Dendritic cell treated with granulocyte-macrophage colony-stimulating factor and Interleukin-4, amounts not matched to agents 40 ng/mL and 50 ng/mL, for 4 days (primary cell): ENCODE measurements at regions not wholly inside any gene's neighbourhood (a gene's known extent, or its start where the extent isn't known, plus 50 kb on each side); places are given as distances from the start of the nearest gene placed in this dataset.
"Not testable (repeated sequence)": the region's sequence is repeated elsewhere in the genome, so short reads cannot be mapped to it uniquely, and the experiment has no call there.

Source experiments
- H3K27ac Mint-ChIP-seq: one replicate; pipeline ENCODE4 v1.8.0; 2022; ENCODE audit warnings: mild to moderate bottlenecking, mixed read lengths
- H3K27me3 Mint-ChIP-seq: one replicate; pipeline ENCODE4 v1.8.0; 2022; ENCODE audit warnings: mild to moderate bottlenecking, mixed read lengths
- H3K36me3 Mint-ChIP-seq: one replicate; pipeline ENCODE4 v1.8.0; 2022; ENCODE audit warnings: low read depth, mixed read lengths
- H3K4me1 Mint-ChIP-seq: one replicate; pipeline ENCODE4 v1.8.0; 2022; ENCODE audit warnings: low read depth, mixed read lengths
- H3K4me3 Mint-ChIP-seq: one replicate; pipeline ENCODE4 v1.8.0; 2022; ENCODE audit warnings: mild to moderate bottlenecking, moderate library complexity, mixed read lengths
- H3K9me3 Mint-ChIP-seq: one replicate; pipeline ENCODE4 v1.8.0; 2022; ENCODE audit warnings: mixed read lengths
- intact Hi-C: fragments of 100-400 bp; cut with micrococcal nuclease; formaldehyde crosslinking; loops from one replicate; pipeline ENCODE4 v1.15.0; 2022

DNA sequence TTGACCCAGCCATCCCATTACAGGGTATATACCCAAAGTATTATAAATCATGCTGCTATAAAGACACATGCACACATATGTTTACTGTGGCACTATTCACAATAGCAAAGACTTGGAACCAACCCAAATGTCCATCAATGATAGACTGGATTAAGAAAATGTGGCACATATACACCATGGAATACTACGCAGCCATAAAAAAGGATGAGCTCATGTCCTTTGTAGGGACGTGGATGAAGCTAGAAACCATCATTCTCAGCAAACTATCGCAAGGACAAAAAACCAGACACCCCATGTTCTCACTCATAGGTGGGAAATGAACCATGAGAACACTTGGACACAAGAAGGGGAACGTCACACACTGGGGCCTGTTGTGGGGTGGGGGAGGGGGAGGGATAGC lies 527.9 kb downstream of the UQCRFS1 start:
- H3K27ac Mint-ChIP-seq, H3K9me3 Mint-ChIP-seq, intact Hi-C loops, H3K27me3 Mint-ChIP-seq, H3K36me3 Mint-ChIP-seq, H3K4me1 Mint-ChIP-seq, H3K4me3 Mint-ChIP-seq: not testable (repeated sequence)

DNA sequence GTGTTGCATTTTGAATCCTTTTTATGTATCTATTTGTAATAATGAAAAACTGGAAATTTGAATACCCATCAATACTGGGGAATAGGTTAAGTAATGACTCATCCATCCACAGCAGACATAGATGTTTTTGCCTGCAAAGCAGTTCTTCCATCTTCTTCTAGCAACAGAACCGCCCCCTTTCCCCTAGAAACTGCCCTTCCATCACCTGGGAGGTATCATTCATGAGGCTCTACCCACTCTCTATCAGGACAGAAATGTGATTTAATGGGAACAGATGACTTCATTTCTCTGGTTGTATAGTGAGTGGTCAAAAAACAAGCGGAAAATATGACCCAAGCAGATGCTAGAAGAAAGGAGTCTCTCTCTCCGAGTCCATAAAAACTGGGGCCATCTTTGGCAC lies 532.8 kb downstream of the UQCRFS1 start:
- intact Hi-C loops: no loop called here
- no peak overlapping the region for H3K27ac Mint-ChIP-seq
- H3K27me3 Mint-ChIP-seq: no peaks in the 10 kb centered on the region
- no peaks in the 10 kb centered on the region for H3K36me3 Mint-ChIP-seq
- no peak overlapping the region for H3K4me3 Mint-ChIP-seq
- H3K9me3 Mint-ChIP-seq: peaks cover 9% of the 10 kb centered on the region
- H3K4me1 Mint-ChIP-seq: no peaks in the 10 kb centered on the region

GRCh38 chr19:28670836-28671235 lies 542.1 kb downstream of the UQCRFS1 start:
- intact Hi-C loops: no loop called here
- H3K27ac Mint-ChIP-seq: no peak overlapping the region
- H3K27me3 Mint-ChIP-seq: no peaks in the 10 kb centered on the region
- H3K4me3 Mint-ChIP-seq: no peak overlapping the region
- H3K9me3 Mint-ChIP-seq: peaks cover 69% of the 10 kb centered on the region
- no peaks in the 10 kb centered on the region for H3K4me1 Mint-ChIP-seq
- H3K36me3 Mint-ChIP-seq: no peaks in the 10 kb centered on the region

DNA sequence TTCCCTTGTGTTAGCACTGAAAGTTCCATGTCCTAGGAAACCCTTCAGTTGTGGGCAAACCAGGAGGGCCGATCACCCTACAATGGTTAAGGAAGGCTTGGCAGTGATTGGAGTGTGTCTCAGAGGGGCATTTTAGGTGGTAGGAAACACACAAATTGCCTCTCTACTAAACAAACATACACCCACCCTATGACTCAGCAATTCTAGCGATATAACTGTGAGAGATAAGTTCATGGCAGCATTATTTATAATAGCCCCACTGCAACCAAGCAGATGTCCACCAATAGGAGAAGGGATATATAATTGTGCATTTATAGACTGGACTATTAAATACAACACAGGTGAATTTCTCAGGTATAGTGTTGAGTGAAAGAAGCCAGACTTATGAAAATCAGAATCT lies 543.1 kb downstream of the UQCRFS1 start:
- Mint-ChIP-seq H3K4me3 (no peak overlapping the region), H3K9me3 (peaks cover 66% of the 10 kb centered on the region), H3K27ac (no peak overlapping the region), H3K36me3 (no peaks in the 10 kb centered on the region), H3K27me3 (no peaks in the 10 kb centered on the region), H3K4me1 (no peaks in the 10 kb centered on the region)
- intact Hi-C loops: no loop called here

DNA sequence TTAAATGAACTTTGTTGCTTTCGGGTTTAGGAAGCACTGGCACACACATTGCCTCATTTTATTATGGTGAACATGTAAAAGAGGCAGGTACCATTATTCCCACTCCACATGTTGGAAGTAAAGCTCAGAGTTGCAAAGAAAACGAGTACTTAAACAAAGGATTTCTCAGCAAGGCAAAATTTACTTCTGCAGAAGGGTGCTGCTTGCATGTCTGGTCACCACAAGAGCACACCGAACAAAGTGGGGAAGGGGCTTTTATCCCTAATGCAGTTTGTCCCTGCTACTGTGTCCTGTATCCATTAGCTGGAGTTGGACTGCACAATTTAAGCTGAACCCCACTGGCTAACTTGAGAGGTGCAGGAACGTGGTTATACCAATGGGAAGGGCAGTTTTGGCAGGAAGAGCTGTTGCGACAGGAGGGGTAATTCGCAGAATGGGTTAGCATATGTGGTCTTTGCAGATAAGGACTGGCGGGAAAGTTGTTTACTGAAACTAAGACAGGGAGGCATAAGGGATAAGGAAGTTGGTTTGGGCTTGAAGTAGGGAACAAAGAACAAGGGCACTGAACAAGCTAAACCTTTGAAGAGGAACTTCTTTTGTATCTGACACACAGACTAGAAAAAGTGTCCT lies 545.5 kb downstream of the UQCRFS1 start:
- Mint-ChIP-seq H3K9me3 (peaks cover 49% of the 10 kb centered on the region), H3K4me1 (no peaks in the 10 kb centered on the region), H3K36me3 (no peaks in the 10 kb centered on the region), H3K27ac (no peak overlapping the region), H3K4me3 (no peak overlapping the region), H3K27me3 (no peaks in the 10 kb centered on the region)
- intact Hi-C loops: no loop called here

DNA sequence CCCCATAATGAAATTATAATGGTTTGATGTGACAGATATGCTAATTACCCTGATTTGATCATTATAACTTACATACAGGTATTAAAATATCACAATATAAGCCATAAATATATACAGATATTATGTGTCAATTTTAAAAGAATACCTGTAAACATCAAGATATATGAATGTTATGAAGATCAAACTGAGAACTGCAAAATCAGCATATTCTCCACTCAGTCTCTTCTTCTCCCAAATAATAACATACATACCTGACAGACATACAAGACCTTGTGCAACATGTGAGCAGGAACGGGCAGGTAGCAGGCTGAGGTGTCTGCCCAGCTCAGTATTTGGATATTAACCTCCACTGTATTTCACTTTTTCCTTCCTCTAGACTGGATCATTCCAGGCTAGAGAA lies 547.2 kb downstream of the UQCRFS1 start:
- intact Hi-C loops: no loop called here
- Mint-ChIP-seq H3K27ac (no peak overlapping the region), H3K9me3 (peaks cover 50% of the 10 kb centered on the region), H3K4me1 (no peaks in the 10 kb centered on the region), H3K27me3 (no peaks in the 10 kb centered on the region), H3K36me3 (no peaks in the 10 kb centered on the region), H3K4me3 (no peak overlapping the region)

DNA sequence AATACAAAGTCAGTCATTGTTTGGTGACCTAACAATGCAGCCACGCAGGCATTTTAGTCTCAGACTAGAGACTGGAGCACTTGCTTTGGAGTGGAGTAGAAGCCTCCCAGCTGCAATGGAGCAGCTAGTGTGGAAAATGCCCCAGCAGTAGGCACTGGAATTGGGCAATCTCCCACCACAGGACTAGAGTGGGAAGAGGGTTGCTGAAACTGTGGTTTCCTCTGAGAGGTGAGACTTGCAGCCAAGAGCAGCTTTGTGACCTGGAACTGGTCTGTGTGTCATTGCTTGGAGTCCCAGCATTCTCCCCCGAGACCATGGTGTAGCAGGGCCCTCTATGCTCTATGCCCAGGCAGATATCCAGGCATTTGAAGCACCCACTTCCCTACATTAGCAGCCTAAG lies 556.3 kb downstream of the UQCRFS1 start:
- intact Hi-C loops: no loop called here
- Mint-ChIP-seq H3K36me3 (no peaks in the 10 kb centered on the region), H3K9me3 (peaks cover 37% of the 10 kb centered on the region), H3K4me1 (no peaks in the 10 kb centered on the region), H3K4me3 (no peak overlapping the region), H3K27ac (no peak overlapping the region), H3K27me3 (no peaks in the 10 kb centered on the region)

- Mint-ChIP-seq H3K36me3 (no peaks in the 10 kb centered on the region), H3K27me3 (no peaks in the 10 kb centered on the region), H3K4me1 (no peaks in the 10 kb centered on the region), H3K27ac (no peak overlapping the region), H3K9me3 (peaks cover 27% of the 10 kb centered on the region), H3K4me3 (no peak overlapping the region)
- intact Hi-C loops: no loop called here
Observed at GRCh38 chr19:28655054-28655453, 557.9 kb downstream of the UQCRFS1 start.

DNA sequence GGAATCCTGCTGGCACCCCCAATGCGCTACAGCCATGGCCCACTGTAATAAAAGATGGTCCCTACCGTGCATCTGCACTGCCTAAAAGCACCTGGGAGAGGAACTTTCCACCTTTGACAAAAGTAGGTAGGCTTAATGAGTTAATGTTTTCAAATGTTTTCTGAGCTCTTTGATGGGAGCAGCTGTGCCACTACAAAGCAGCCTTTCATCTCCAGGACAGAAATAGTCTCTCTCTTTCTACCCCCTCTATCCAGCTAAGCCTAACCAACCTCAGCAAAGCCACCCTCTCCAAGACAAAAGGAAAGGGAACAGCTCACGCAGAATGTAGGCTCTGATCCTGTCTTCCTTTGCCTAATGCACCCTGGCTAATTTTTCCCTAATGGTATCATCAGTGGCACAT lies 560.2 kb downstream of the UQCRFS1 start:
- no peaks in the 10 kb centered on the region for H3K4me1 Mint-ChIP-seq
- no peak overlapping the region for H3K27ac Mint-ChIP-seq
- H3K9me3 Mint-ChIP-seq: peaks cover 8% of the 10 kb centered on the region
- no peaks in the 10 kb centered on the region for H3K27me3 Mint-ChIP-seq
- intact Hi-C loops: no loop called here
- no peak overlapping the region for H3K4me3 Mint-ChIP-seq
- no peaks in the 10 kb centered on the region for H3K36me3 Mint-ChIP-seq

DNA sequence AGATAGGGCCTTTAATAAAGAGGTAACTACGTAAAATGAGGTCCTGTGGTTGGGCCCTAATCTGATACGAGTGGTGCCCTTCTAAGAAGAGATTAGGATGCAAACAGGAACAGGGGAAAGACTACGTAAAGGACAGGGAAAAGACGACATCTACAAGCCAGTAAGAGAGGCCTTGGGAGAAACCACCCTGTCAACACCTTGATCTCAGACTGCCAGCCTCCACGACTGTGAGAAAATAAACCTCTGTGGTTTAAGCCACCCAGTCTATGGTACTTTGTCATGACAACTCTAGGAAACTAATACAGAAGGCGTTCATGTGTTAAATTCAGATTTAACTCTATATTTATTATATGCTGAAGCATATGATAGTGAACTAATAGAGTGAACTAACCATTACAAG lies 566.3 kb downstream of the UQCRFS1 start:
- H3K4me1 Mint-ChIP-seq: no peaks in the 10 kb centered on the region
- no peaks in the 10 kb centered on the region for H3K9me3 Mint-ChIP-seq
- H3K27me3 Mint-ChIP-seq: no peaks in the 10 kb centered on the region
- intact Hi-C loops: no loop called here
- no peaks in the 10 kb centered on the region for H3K36me3 Mint-ChIP-seq
- no peak overlapping the region for H3K4me3 Mint-ChIP-seq
- H3K27ac Mint-ChIP-seq: no peak overlapping the region

GRCh38 chr19:28644169-28644775 lies 568.7 kb downstream of the UQCRFS1 start:
- Mint-ChIP-seq H3K4me1 (no peaks in the 10 kb centered on the region), H3K9me3 (no peaks in the 10 kb centered on the region), H3K27me3 (no peaks in the 10 kb centered on the region), H3K27ac (no peak overlapping the region), H3K4me3 (no peak overlapping the region), H3K36me3 (no peaks in the 10 kb centered on the region)
- intact Hi-C loops: no loop called here

GRCh38 chr19:28642787-28643683 lies 569.9 kb downstream of the UQCRFS1 start:
- Mint-ChIP-seq H3K4me1 (no peaks in the 10 kb centered on the region), H3K9me3 (no peaks in the 10 kb centered on the region), H3K27me3 (no peaks in the 10 kb centered on the region), H3K36me3 (no peaks in the 10 kb centered on the region), H3K27ac (no peak overlapping the region), H3K4me3 (no peak overlapping the region)
- intact Hi-C loops: no loop called here

DNA sequence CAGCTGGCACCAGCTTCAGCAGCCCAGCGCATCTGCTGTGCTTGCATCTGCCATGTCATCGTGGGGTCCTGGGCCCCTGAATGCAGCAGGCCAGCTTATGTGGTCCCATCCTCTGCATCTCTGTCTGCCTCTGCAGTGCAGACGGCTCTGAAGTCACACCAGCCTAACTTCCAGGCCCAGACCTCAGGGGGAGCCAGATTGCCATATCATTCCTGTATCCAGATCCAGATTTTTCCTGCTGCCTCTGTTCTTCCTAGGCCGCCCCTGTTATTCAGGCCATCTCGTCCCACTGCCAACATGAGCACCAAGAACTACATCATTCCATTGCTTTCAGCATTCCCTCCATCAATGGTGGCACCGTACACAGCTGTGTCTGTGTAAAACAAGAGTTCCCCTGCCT lies 571.6 kb downstream of the UQCRFS1 start:
- intact Hi-C loops: no loop called here
- H3K4me3 Mint-ChIP-seq: no peak overlapping the region
- no peaks in the 10 kb centered on the region for H3K27me3 Mint-ChIP-seq
- H3K36me3 Mint-ChIP-seq: no peaks in the 10 kb centered on the region
- H3K27ac Mint-ChIP-seq: no peak overlapping the region
- H3K9me3 Mint-ChIP-seq: no peaks in the 10 kb centered on the region
- no peaks in the 10 kb centered on the region for H3K4me1 Mint-ChIP-seq

DNA sequence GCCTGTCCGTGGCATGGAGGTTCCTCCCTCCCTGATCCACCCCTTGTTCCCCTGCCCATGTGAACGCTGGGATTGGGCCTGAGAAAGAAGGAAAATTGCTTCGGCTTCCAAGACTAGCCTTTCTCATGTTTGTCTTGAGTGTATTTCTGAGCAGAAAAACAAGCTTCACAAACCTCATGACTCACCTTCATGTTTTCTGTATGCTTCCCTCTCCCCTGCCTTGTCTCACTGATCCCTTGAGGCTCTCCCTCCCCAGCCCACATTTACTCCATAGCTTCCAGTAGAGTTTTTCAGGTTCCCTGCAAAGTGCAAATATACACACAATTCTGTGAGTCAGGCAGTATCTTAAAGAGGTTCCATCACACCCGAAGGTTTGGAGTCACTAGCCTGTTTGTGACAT lies 572.4 kb downstream of the UQCRFS1 start:
- no peaks in the 10 kb centered on the region for H3K4me1 Mint-ChIP-seq
- H3K36me3 Mint-ChIP-seq: no peaks in the 10 kb centered on the region
- H3K27me3 Mint-ChIP-seq: no peaks in the 10 kb centered on the region
- intact Hi-C loops: no loop called here
- H3K27ac Mint-ChIP-seq: no peak overlapping the region
- no peaks in the 10 kb centered on the region for H3K9me3 Mint-ChIP-seq
- H3K4me3 Mint-ChIP-seq: no peak overlapping the region
